Kidney epithelial cell (primary cell): ENCODE measurements at regions not wholly inside any gene's neighbourhood (a gene's known extent, or its start where the extent isn't known, plus 50 kb on each side); places are given as distances from the start of the nearest gene placed in this dataset.
"Not testable (repeated sequence)": the region's sequence is repeated elsewhere in the genome, so short reads cannot be mapped to it uniquely, and the experiment has no call there.

ENCODE experiments used
- DNase-seq: peaks from one replicate; pipeline ENCODE4 v3.0.0-alpha.2; 2010; ENCODE audit warnings: low read depth
- H3K27me3 ChIP-seq: 2 replicates; pipeline ENCODE4 v1.6.0; 2011; ENCODE audit warnings: low read length; ENCODE audit not compliant: control insufficient read depth, insufficient read depth
- H3K36me3 ChIP-seq: 2 replicates; pipeline ENCODE4 v1.5.1; 2011; ENCODE audit warnings: low read length; ENCODE audit not compliant: control insufficient read depth, insufficient read depth
- H3K4me3 ChIP-seq: 2 replicates; pipeline ENCODE4 v1.5.1; 2011; ENCODE audit warnings: low read depth, mild to moderate bottlenecking, control low read depth, low read length
- CTCF ChIP-seq: IDR thresholded peaks from 2 replicates; pipeline ENCODE4 v1.5.1; 2011; ENCODE audit warnings: mild to moderate bottlenecking, moderate library complexity, low read length, control low read depth, inconsistent platforms; ENCODE audit not compliant: insufficient read depth, poor library complexity, severe bottlenecking

- no peak for DNase-seq
- H3K36me3 ChIP-seq = no peaks in the 10 kb centered on the region
- no peaks in the 10 kb centered on the region for H3K27me3 ChIP-seq
Measured at GRCh38 chr6:77010931-77011542, 452.3 kb downstream of the HTR1B start.

GRCh38 chr6:76992553-76992952 lies 470.7 kb downstream of the HTR1B start:
- Histone ChIP-seq H3K4me3 (no peak overlapping the region), H3K36me3 (no peaks in the 10 kb centered on the region), H3K27me3 (no peaks in the 10 kb centered on the region)
- DNase-seq = no peak
- TF ChIP-seq CTCF = no peak

More at GRCh38 chr6:77010931-77011542, 452.3 kb downstream of the HTR1B start:
- TF ChIP-seq CTCF = no peak
- no peak overlapping the region for H3K4me3 ChIP-seq

- Histone ChIP-seq H3K27me3 (no peaks in the 10 kb centered on the region), H3K36me3 (no peaks in the 10 kb centered on the region), H3K4me3 (no peak overlapping the region)
- TF ChIP-seq CTCF = no peak
- no peak for DNase-seq
Measured at GRCh38 chr6:76984572-76984971, 478.7 kb downstream of the HTR1B start.

- TF ChIP-seq CTCF = no peak
- no peaks in the 10 kb centered on the region for H3K36me3 ChIP-seq
- H3K4me3 ChIP-seq = no peak overlapping the region
- H3K27me3 ChIP-seq = no peaks in the 10 kb centered on the region
- DNase-seq = no peak
Measured at GRCh38 chr6:76982476-76983199, 480.7 kb downstream of the HTR1B start.

- Histone ChIP-seq H3K27me3 (no peaks in the 10 kb centered on the region), H3K36me3 (no peaks in the 10 kb centered on the region), H3K4me3 (no peak overlapping the region)
- DNase-seq = no peak
- TF ChIP-seq CTCF = no peak
Measured at GRCh38 chr6:76972474-76972873, 490.8 kb downstream of the HTR1B start.

GRCh38 chr6:76959177-76959576 lies 504.1 kb downstream of the HTR1B start:
- H3K36me3 ChIP-seq, H3K4me3 ChIP-seq, H3K27me3 ChIP-seq, DNase-seq: not testable (repeated sequence)
